ENCODE measurements at regions not wholly inside any gene's neighbourhood (a gene's known extent, or its start where the extent isn't known, plus 50 kb on each side); places are given as distances from the start of the nearest gene placed in this dataset.
"Not testable (repeated sequence)": the region's sequence is repeated elsewhere in the genome, so short reads cannot be mapped to it uniquely, and the experiment has no call there.

DNA sequence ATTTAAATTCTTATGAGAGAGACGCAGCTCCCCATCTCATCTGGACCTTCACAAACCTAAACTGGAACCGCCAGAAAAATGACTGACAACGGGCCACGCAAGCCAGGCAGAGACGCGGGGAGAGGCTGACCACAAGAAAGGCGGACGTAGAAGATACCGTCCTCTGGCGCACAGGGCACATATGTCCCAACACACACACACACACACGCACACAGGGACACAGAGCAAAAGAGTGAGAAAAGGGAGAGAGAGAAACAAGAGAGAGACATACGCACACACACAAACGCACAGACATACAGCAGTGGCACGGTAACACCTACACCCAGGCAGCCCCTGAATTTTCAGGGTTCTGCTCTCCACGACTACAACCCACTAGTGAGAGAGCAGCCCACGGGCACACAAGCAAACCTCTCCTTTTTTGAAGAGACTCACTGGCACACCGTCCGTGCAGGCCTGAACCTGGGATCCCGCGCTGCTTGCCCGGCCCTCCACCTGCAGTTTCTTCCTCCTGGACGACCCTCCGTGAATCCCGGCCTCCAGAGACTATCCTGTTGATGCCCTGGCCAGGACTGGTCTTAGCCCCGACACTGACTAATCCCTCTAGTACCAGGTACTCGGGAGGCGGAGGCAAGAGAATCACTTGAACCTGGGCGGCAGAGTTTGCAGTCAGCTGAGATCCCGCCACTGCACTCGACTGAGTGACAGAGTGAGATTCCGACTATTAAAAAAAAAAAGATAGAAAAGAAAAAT, 156.5 kb upstream of the ZNF337 start:
- TF ChIP-seq, protein P1, sequence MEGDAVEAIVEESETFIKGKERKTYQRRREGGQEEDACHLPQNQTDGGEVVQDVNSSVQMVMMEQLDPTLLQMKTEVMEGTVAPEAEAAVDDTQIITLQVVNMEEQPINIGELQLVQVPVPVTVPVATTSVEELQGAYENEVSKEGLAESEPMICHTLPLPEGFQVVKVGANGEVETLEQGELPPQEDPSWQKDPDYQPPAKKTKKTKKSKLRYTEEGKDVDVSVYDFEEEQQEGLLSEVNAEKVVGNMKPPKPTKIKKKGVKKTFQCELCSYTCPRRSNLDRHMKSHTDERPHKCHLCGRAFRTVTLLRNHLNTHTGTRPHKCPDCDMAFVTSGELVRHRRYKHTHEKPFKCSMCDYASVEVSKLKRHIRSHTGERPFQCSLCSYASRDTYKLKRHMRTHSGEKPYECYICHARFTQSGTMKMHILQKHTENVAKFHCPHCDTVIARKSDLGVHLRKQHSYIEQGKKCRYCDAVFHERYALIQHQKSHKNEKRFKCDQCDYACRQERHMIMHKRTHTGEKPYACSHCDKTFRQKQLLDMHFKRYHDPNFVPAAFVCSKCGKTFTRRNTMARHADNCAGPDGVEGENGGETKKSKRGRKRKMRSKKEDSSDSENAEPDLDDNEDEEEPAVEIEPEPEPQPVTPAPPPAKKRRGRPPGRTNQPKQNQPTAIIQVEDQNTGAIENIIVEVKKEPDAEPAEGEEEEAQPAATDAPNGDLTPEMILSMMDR (conservative IDR thresholded peaks at IDR 0.05; ENCODE audit: low read depth, low read length), result not testable (repeated sequence)
- TF ChIP-seq EZH2 (IDR thresholded peaks at IDR 0.05; ENCODE audit: borderline replicate concordance, low read depth, low read length, poor library complexity, severe bottlenecking), result not testable (repeated sequence)
